ENCODE measurements at regions not wholly inside any gene's neighbourhood (a gene's known extent, or its start where the extent isn't known, plus 50 kb on each side); places are given as distances from the start of the nearest gene placed in this dataset.

DNA sequence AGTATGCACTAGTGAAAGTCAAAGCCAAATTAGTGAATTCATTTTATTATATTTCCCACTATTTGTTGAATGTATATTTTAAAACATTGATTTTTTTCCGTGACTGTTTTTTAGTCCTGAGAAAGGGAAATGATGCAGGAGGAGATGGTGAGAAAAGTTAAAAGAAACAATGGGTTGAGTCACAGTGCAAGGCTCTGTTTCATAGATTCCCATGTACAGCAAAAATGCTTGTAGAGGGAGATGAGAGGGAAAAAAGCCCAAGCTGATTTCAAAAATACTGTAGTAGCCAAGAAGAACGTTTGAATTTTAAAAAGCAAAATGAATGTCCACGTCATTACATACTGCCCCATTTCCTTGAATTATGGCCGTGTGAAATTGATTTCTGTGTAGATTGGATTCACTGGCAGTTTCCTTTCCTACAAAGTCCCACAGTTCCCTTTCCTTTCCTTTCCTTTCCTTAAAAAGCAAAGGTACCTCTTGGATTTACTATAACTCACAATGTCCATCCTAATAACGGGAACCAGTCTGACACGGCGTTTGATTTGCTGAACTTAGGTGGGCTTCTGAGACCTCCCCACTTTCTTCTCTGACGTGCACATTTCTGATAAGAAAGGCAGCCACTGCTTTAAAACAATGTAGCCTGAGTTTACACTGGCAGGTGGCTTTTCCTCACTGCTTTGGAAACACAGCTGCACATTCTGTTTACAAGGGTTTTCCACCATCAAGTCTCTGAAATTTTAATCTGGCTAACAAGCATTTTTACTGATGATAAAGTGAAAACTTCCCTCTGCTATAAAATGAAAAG, 63.7 kb downstream of the SPCS3 start:
- ChIA-PET CTCF (no interaction called here), POLR2A (no interaction called here)
- TF ChIP-seq CTCF (IDR thresholded peaks at IDR 0.05; ENCODE audit: insufficient read depth, low read length, missing control alignments): no peak
- H3K4me3 ChIP-seq (ENCODE audit: low read depth, low read length): no peak overlapping the region
- DNase-seq (ENCODE audit: low read depth, low spot score): no peak

DNA sequence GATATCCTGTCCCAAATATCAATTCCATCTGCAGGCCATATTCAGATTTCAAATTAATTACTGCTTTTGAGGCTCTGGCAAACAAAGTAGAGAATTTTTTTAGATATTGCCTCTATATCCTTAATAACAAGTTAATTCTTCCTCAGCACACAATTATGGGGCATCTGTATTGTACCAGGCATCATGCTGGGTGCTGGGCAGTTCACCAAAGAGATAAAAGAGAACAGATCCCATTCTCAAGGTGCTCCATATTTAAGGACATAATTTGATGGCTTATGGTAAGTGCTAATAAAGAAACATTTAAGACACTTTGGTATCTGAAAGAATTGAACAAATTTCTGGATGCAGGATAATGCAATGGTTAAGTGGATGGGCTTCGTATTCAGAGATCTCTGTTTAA, 65.8 kb downstream of the SPCS3 start:
- ChIA-PET POLR2A (no interaction called here), CTCF (interaction anchor here (1.7 to 2.0 kb wide), 2 partner anchors 9 to 662 kb away, joined by 6 to 9 read pairs; no protein-coding TSS in a partner anchor)
- no peak overlapping the region for H3K4me3 ChIP-seq (ENCODE audit: low read depth, low read length)
- DNase-seq (ENCODE audit: low read depth, low spot score): no peak
- TF ChIP-seq CTCF (IDR thresholded peaks at IDR 0.05; ENCODE audit: insufficient read depth, low read length, missing control alignments): no peak

- no peak for DNase-seq (ENCODE audit: low read depth, low spot score)
- CTCF ChIA-PET: interaction anchor here (1.3 to 1.7 kb wide), 2 partner anchors 9 to 11 kb away, joined by 4 to 6 read pairs; no protein-coding TSS in a partner anchor
- no peak for TF ChIP-seq CTCF (IDR thresholded peaks at IDR 0.05; ENCODE audit: insufficient read depth, low read length, missing control alignments)
Measured at GRCh38 chr4:176387571-176387970, 67.8 kb downstream of the SPCS3 start.

GRCh38 chr4:176393306-176394013, 73.7 kb downstream of the SPCS3 start:
- H3K4me3 ChIP-seq (ENCODE audit: low read depth, low read length): no peak overlapping the region
- TF ChIP-seq CTCF (IDR thresholded peaks at IDR 0.05; ENCODE audit: insufficient read depth, low read length, missing control alignments): no peak
- POLR2A ChIA-PET: no interaction called here
- CTCF ChIA-PET: interaction anchor here (1.5 kb wide), 2 partner anchors 15 to 399 kb away, joined by 4 to 6 read pairs; partner anchors contain the start of gene VEGFC
- DNase-seq (ENCODE audit: low read depth, low spot score): no peak

More at GRCh38 chr4:176387571-176387970, 67.8 kb downstream of the SPCS3 start:
- no peak overlapping the region for H3K4me3 ChIP-seq (ENCODE audit: low read depth, low read length)
- POLR2A ChIA-PET: no interaction called here

DNA sequence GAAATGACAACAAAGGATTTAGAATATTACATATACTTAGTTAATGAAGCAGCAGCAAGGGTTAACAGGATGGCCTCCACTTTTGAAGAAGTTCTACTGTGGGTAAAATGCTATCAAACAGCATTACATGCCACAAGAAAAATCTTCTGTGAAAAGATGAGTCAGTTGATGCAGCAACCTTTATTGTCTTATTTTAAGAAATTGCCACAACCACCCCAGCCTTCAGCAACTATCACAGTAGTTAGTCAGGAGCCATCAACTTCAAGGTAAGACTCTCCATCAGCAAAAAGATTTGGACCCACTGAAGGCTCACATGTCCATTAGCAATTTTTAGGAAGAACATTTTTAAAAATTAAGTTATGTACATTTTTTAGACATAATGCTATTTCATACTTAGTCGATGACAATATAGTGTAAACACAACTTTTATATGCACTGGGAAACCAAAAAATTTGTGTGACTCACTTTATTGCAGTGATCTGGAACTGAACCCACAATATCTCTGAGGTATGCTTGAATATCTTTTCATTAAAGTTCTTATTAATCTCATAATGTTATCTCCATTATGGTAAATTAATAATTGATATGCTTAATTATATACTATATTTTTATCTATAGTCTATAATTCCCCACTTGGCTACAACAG, 81.2 kb downstream of the SPCS3 start:
- DNase-seq (ENCODE audit: low read depth, low spot score): peak; percentile 21
- POLR2A ChIA-PET: no interaction called here
- H3K4me3 ChIP-seq (ENCODE audit: low read depth, low read length): no peak overlapping the region
- TF ChIP-seq CTCF (IDR thresholded peaks at IDR 0.05; ENCODE audit: insufficient read depth, low read length, missing control alignments): no peak
- CTCF ChIA-PET: no interaction called here

- POLR2A ChIA-PET: no interaction called here
- DNase-seq (ENCODE audit: low read depth, low spot score): no peak
- CTCF ChIA-PET: no interaction called here
Measured at GRCh38 chr4:176404621-176405020, 84.9 kb downstream of the SPCS3 start.

More at GRCh38 chr4:176404621-176405020, 84.9 kb downstream of the SPCS3 start:
- no peak overlapping the region for H3K4me3 ChIP-seq (ENCODE audit: low read depth, low read length)
- no peak for TF ChIP-seq CTCF (IDR thresholded peaks at IDR 0.05; ENCODE audit: insufficient read depth, low read length, missing control alignments)
